ENCODE measurements at regions not wholly inside any gene's neighbourhood (a gene's known extent, or its start where the extent isn't known, plus 50 kb on each side); places are given as distances from the start of the nearest gene placed in this dataset.

- TF ChIP-seq, protein P1, sequence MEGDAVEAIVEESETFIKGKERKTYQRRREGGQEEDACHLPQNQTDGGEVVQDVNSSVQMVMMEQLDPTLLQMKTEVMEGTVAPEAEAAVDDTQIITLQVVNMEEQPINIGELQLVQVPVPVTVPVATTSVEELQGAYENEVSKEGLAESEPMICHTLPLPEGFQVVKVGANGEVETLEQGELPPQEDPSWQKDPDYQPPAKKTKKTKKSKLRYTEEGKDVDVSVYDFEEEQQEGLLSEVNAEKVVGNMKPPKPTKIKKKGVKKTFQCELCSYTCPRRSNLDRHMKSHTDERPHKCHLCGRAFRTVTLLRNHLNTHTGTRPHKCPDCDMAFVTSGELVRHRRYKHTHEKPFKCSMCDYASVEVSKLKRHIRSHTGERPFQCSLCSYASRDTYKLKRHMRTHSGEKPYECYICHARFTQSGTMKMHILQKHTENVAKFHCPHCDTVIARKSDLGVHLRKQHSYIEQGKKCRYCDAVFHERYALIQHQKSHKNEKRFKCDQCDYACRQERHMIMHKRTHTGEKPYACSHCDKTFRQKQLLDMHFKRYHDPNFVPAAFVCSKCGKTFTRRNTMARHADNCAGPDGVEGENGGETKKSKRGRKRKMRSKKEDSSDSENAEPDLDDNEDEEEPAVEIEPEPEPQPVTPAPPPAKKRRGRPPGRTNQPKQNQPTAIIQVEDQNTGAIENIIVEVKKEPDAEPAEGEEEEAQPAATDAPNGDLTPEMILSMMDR (conservative IDR thresholded peaks at IDR 0.05; ENCODE audit: low read depth, low read length): no peak
- TF ChIP-seq EZH2phosphoT487 (IDR thresholded peaks at IDR 0.05; ENCODE audit: borderline replicate concordance, low read length): no peak
These were observed 329.0 kb upstream of the SLCO3A1 start for GRCh38 chr15:91524534-91524933.
